SU-DHL-6 (cell line): ENCODE measurements at regions not wholly inside any gene's neighbourhood (a gene's known extent, or its start where the extent isn't known, plus 50 kb on each side); places are given as distances from the start of the nearest gene placed in this dataset.

Source experiments
- CTCF ChIP-seq: fragments of 200-600 bp; sonication (generic); IDR thresholded peaks from one replicate; pipeline ENCODE4 v1.5.1; 2017; ENCODE audit warnings: antibody characterized with exemption, mild to moderate bottlenecking, low read length, moderate library complexity; ENCODE audit not compliant: insufficient read depth, poor library complexity, severe bottlenecking
- EZH2phosphoT487 ChIP-seq: fragments of 200-600 bp; sonication (generic), shearing (Covaris generic); conservative IDR thresholded peaks from 2 replicates; pipeline ENCODE4 v1.6.1; 2018; ENCODE audit warnings: mild to moderate bottlenecking, antibody characterized with exemption, low read length, moderate library complexity, mixed read lengths

GRCh38 chr3:106067711-106068110 is 198.9 kb upstream of the CBLB start:
- TF ChIP-seq CTCF (no peak), EZH2phosphoT487 (no peak)
